SH-SY5Y (cell line): ENCODE measurements at regions not wholly inside any gene's neighbourhood (a gene's known extent, or its start where the extent isn't known, plus 50 kb on each side); places are given as distances from the start of the nearest gene placed in this dataset.

ENCODE experiments used
- GATA2 ChIP-seq: IDR thresholded peaks from 2 replicates; pipeline ENCODE4 v1.6.1; 2011; ENCODE audit warnings: mild to moderate bottlenecking, low read depth, low read length
- GATA3 ChIP-seq: IDR thresholded peaks from 2 replicates; pipeline ENCODE4 v1.6.1; 2011; ENCODE audit warnings: low read depth, mild to moderate bottlenecking, low read length, moderate library complexity

DNA sequence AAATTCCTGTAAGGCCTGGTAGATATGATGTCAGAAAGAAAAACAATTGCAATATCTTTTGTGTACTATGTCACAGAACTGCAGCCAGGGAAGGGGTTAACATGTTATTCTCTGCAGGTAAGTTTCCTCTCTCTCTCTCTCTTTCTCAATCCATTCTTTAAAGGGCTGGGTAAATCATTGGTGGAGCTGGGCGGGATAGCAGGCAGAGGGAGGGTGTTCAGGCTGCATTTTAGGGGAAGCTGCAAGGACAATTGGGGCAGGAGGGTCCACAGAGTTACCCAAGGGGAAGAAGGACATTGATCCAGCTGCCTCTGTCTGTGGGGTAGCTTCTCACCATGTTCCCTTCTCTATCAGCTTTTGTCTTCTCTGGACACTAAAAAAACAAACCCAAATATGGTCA is 153.9 kb upstream of the BMPER start:
- no peak for TF ChIP-seq GATA2
- TF ChIP-seq GATA3 = no peak
